Fibroblast of pulmonary artery (primary cell): ENCODE measurements at regions not wholly inside any gene's neighbourhood (a gene's known extent, or its start where the extent isn't known, plus 50 kb on each side); places are given as distances from the start of the nearest gene placed in this dataset.

ENCODE experiments used
- DNase-seq: peaks from one replicate; pipeline ENCODE4 v3.0.0-alpha.2; 2010; ENCODE audit warnings: low read depth
- H3K4me3 ChIP-seq: replicated peaks from 2 replicates; pipeline ENCODE4 v1.5.1; 2011; ENCODE audit warnings: low read depth, mild to moderate bottlenecking, control low read depth, low read length, moderate library complexity
- TF ChIP-seq, protein P1 (sequence below): IDR thresholded peaks from 2 replicates; pipeline ENCODE4 v1.5.1; 2011; ENCODE audit warnings: mild to moderate bottlenecking, control low read depth, low read length, inconsistent platforms; ENCODE audit errors: missing control alignments

DNA sequence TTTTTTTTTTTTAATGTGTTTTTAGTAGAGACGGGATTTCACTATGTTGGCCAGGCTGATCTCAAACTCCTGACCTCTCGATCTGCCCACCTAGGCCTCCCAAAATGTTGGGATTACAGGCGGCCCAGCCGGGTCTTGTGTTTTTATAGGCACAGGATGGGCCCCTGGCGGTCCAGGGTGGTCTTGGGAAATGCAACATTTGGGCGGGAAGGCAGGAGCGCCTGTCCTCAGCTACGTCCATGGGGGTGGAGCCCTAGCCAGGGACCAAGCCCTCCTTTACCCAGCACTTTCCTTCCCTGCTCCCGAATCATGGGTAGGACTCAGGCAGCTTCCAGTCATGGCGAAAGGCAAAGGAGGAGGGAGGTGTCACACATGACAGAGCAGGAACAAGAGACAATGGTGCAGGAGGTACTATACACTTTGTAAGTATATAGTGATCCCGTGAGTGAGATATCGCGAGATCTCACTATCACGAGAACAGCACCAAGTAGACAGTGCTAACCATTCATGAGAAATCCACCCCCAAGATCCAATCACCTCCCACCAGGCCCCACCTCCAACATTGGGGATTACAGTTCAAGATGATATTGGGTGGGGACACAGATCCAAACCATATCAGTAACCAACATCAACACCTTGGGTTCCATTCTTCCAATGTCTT is 226.7 kb upstream of the WSCD1 start:
- TF ChIP-seq, protein P1, sequence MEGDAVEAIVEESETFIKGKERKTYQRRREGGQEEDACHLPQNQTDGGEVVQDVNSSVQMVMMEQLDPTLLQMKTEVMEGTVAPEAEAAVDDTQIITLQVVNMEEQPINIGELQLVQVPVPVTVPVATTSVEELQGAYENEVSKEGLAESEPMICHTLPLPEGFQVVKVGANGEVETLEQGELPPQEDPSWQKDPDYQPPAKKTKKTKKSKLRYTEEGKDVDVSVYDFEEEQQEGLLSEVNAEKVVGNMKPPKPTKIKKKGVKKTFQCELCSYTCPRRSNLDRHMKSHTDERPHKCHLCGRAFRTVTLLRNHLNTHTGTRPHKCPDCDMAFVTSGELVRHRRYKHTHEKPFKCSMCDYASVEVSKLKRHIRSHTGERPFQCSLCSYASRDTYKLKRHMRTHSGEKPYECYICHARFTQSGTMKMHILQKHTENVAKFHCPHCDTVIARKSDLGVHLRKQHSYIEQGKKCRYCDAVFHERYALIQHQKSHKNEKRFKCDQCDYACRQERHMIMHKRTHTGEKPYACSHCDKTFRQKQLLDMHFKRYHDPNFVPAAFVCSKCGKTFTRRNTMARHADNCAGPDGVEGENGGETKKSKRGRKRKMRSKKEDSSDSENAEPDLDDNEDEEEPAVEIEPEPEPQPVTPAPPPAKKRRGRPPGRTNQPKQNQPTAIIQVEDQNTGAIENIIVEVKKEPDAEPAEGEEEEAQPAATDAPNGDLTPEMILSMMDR: no peak
- no peak overlapping the region for H3K4me3 ChIP-seq
- DNase-seq: no peak

DNA sequence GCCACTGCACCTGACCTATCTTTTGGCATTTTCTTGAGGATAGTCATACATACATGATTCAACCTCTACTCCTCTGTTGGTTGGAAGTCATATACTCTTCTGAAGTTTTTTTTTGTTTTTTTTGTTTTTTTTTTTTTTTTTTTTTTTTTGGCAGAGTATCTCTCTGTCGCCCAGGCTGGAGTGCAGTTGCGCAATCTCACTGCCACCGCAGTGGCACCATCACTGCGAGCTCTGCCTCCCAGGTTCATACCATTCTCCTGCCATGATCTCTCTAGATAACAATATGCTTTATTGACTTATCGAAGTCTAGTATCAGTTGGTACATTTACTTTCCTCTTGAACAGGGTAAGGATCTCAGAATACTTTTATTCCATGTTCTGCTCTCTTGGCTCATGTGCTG is 224.2 kb upstream of the WSCD1 start:
- TF ChIP-seq, protein P1: no peak
- DNase-seq: no peak
- H3K4me3 ChIP-seq: no peak overlapping the region

DNA sequence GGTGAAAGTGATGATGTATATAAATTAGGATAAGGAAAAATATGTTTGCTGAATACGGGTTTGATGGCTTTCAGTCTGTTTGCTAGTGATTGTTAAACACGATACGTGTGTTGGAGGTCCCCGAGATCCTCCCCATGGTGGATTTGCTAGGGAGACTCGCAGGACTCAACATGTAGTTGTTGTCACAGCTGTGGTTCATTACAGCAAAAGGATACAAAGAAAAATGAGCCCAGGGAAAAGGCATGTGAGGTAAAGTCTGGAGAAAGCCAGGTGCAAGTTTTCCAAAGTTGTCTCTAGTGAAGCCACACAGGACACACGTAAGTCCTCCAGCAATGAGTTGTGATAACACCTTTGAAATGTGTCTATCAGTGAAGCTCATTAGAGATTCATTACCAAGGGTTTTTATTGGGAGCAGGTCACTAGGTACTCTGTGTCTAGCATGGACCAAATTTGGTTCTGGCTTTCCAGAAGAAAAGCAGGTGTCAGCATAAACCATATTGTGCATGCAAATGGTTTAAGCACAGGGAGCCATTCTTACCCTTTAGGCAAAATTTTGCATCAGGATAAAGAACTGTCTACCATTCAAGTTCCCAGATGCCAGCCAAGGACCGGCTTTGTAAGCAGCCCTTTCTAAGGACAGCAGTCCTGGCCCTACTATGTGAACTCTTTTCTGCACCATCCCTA is 215.2 kb upstream of the WSCD1 start:
- TF ChIP-seq, protein P1: no peak
- no peak overlapping the region for H3K4me3 ChIP-seq
- DNase-seq: no peak

DNA sequence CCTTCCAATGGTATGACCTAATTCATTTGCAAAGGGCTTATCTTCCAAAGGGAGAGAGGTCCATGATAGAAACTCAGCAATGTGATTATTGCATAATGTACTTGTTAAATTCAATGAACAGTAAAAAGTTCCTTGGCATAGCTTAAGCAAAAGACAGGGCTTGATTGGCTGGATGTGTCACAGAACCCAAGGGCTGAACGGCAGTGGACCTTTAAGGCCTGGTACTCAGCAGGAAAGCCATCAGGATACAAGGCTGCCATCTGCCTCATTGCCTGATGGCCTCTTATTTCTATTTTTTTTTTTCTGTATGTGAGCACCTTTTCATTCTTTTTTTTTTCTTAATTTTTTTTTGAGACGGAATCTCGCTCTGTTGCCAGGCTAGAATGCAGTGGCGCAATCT is 208.9 kb upstream of the WSCD1 start:
- no peak for DNase-seq
- TF ChIP-seq, protein P1: no peak
- H3K4me3 ChIP-seq: no peak overlapping the region

DNA sequence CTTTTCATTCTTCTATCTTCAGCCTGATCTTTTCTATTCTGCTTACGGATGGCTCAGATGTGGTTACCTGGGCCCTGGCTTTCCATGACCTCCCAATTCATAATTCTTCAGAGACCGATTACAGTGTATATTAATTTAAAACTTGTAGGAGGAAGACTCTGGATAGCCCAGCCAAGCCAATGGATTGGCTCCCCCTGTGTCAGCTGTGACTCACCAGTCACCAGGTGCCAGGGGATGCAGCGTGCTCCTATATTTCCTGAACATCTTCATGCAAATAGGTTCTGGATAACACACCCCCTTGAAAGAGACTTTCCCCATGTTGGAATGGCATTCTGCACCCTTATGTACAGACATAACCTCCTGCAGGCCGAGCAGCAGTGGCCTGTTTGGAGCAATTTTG is 208.3 kb upstream of the WSCD1 start:
- TF ChIP-seq, protein P1: no peak
- no peak overlapping the region for H3K4me3 ChIP-seq
- no peak for DNase-seq

DNA sequence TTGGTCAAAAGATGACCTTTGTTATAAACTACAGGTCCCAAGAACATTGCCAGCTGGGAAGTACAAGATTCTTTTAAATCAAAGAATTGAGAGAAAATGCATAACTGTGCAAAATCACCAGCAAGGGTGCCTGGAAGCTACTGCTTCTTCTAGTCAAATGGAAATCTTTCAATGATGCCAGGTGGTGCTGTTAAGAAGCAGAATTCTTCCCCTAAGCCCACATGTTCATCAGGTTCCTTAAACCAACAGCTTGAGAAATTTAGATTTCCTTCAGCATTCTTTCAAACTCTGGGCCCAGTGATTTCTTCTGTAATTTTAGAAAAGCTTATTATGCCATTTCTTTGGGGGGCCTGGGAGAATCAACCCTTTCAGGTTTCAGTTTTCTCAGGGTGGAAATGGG is 207.8 kb upstream of the WSCD1 start:
- no peak for DNase-seq
- no peak overlapping the region for H3K4me3 ChIP-seq
- TF ChIP-seq, protein P1: no peak
